GM18870 (cell line): ENCODE measurements at regions not wholly inside any gene's neighbourhood (a gene's known extent, or its start where the extent isn't known, plus 50 kb on each side); places are given as distances from the start of the nearest gene placed in this dataset.

Source experiments
- ATAC-seq: cut with Tn5 transposase; IDR thresholded peaks from one replicate; pipeline ENCODE4 v1.9.1; 2021; ENCODE audit warnings: moderate library complexity; ENCODE audit not compliant: unreplicated experiment

GRCh38 chr11:116478669-116479668 lies 293.8 kb downstream of the BUD13 start:
- ATAC-seq: no peak

GRCh38 chr11:116478205-116478604 lies 294.6 kb downstream of the BUD13 start:
- no peak for ATAC-seq

GRCh38 chr11:116473790-116474346 lies 298.9 kb downstream of the BUD13 start:
- ATAC-seq: no peak

GRCh38 chr11:116473206-116473769 lies 299.5 kb downstream of the BUD13 start:
- ATAC-seq: no peak

- ATAC-seq: no peak
Observed at GRCh38 chr11:116472651-116473050, 300.1 kb downstream of the BUD13 start.

GRCh38 chr11:116471608-116472256 lies 301.1 kb downstream of the BUD13 start:
- no peak for ATAC-seq

GRCh38 chr11:116468699-116469098 lies 304.1 kb downstream of the BUD13 start:
- ATAC-seq: no peak

GRCh38 chr11:116467823-116468222 lies 305.0 kb downstream of the BUD13 start:
- ATAC-seq: no peak

GRCh38 chr11:116466801-116467200 lies 306.0 kb downstream of the BUD13 start:
- ATAC-seq: no peak

- no peak for ATAC-seq
Observed at GRCh38 chr11:116466191-116466590, 306.6 kb downstream of the BUD13 start.

- no peak for ATAC-seq
Observed at GRCh38 chr11:116465056-116465455, 307.7 kb downstream of the BUD13 start.

- ATAC-seq: no peak
Observed at GRCh38 chr11:116461789-116462188, 311.0 kb downstream of the BUD13 start.

- ATAC-seq: no peak
Observed at GRCh38 chr11:116460156-116460920, 312.4 kb downstream of the BUD13 start.

GRCh38 chr11:116459185-116460045 lies 313.4 kb downstream of the BUD13 start:
- no peak for ATAC-seq

GRCh38 chr11:116458546-116458945 lies 314.2 kb downstream of the BUD13 start:
- no peak for ATAC-seq

- no peak for ATAC-seq
Observed at GRCh38 chr11:116457336-116458007, 315.3 kb downstream of the BUD13 start.

- ATAC-seq: no peak
Observed at GRCh38 chr11:116454951-116455350, 317.8 kb downstream of the BUD13 start.

GRCh38 chr11:116454020-116454645 lies 318.7 kb downstream of the BUD13 start:
- no peak for ATAC-seq

GRCh38 chr11:116452461-116452860 lies 320.3 kb downstream of the BUD13 start:
- no peak for ATAC-seq
